GM12878 (cell line): ENCODE measurements at regions not wholly inside any gene's neighbourhood (a gene's known extent, or its start where the extent isn't known, plus 50 kb on each side); places are given as distances from the start of the nearest gene placed in this dataset.

Source experiments
- ATAC-seq: fragments of 200-7000 bp; cut with Tn5 transposase; 3 replicates; pipeline ENCODE4 v1.9.1; 2020; ENCODE audit warnings: mild to moderate bottlenecking, moderate library complexity
- BruUV-seq: library from RNA; stranded (reverse); fragments of 400-500 nt; replicated peaks from 2 replicates; lab custom pipeline; 2021; lab: Mats Ljungman, UMichigan
- CTCF ChIA-PET: fragments of 300-600 bp; sonication (Branson Sonifier 250); formaldehyde crosslinking; extraction: SDS; loops from one replicate; lab custom pipeline; 2021; ENCODE audit warnings: inconsistent platforms; lab: Yijun Ruan, JAX
- POLR2A ChIA-PET: fragments of 350-600 bp; formaldehyde crosslinking; extraction: SDS; loops from one replicate; lab custom pipeline; 2021; ENCODE audit warnings: inconsistent platforms; lab: Charles Lee
- RAD21 ChIA-PET: fragments of 300-600 bp; sonication (Branson Sonifier 250); formaldehyde crosslinking; loops from one replicate; lab custom pipeline; 2023; ENCODE audit warnings: antibody characterized with exemption; ENCODE audit not compliant: unreplicated experiment; lab: Charles Lee
- SMC1A ChIA-PET: fragments of 300-600 bp; sonication (Branson Sonifier 250); formaldehyde crosslinking; loops from one replicate; lab custom pipeline; 2023; ENCODE audit not compliant: unreplicated experiment, uncharacterized antibody; lab: Charles Lee
- DNase-seq: peaks from one replicate; pipeline ENCODE4 v3.0.0-alpha.2; 2011; ENCODE audit warnings: low read depth, low spot score
- FAIRE-seq: peaks from 3 replicates; lab custom pipeline; 2011; peaks lifted over from hg19 to GRCh38; lab: Jason Lieb, UNC
- H2AFZ ChIP-seq: 2 replicates; pipeline ENCODE4 v1.6.0; 2011; ENCODE audit warnings: low read depth, low read length, control low read depth; ENCODE audit not compliant: control insufficient read depth
- H3K27ac ChIP-seq: 2 replicates; pipeline ENCODE4 v1.5.1; 2011; ENCODE audit warnings: control low read depth; ENCODE audit not compliant: control insufficient read depth, insufficient read depth
- H3K27me3 ChIP-seq, 2 experiments: replicated peaks in 1 of 2; 2 replicates each; pipeline versions ENCODE4 v1.6.0 to v1.6.1; 2011; ENCODE audit warnings: low read length in 1 of 2; ENCODE audit not compliant: control insufficient read depth in 2 of 2, insufficient read depth in 2 of 2
- H3K36me3 ChIP-seq, 2 experiments: 2 replicates each; pipeline ENCODE4 v1.5.1; 2011; ENCODE audit warnings: low read length in 1 of 2; ENCODE audit not compliant: control insufficient read depth in 2 of 2, insufficient read depth in 2 of 2
- H3K4me1 ChIP-seq: 2 replicates; pipeline ENCODE4 v1.6.1; 2011; ENCODE audit warnings: mild to moderate bottlenecking, low read length, moderate library complexity, mixed read lengths; ENCODE audit not compliant: control insufficient read depth, insufficient read depth
- H3K4me2 ChIP-seq: 2 replicates; pipeline ENCODE4 v1.6.0; 2011; ENCODE audit warnings: control low read depth; ENCODE audit not compliant: control insufficient read depth, insufficient read depth
- H3K4me3 ChIP-seq: fragments of 200-600 bp; sonication (generic); 2 replicates; pipeline ENCODE4 v1.5.1; 2016
- H3K79me2 ChIP-seq: 2 replicates; pipeline ENCODE4 v1.6.0; 2011; ENCODE audit warnings: low read length; ENCODE audit not compliant: control insufficient read depth, insufficient read depth
- H3K9ac ChIP-seq: 2 replicates; pipeline ENCODE4 v1.8.0; 2011; ENCODE audit warnings: low read length, control low read depth, mixed read lengths; ENCODE audit not compliant: control insufficient read depth, insufficient read depth
- H3K9me3 ChIP-seq: replicated peaks from 3 replicates; pipeline ENCODE4 v1.5.1; 2011; ENCODE audit warnings: mild to moderate bottlenecking, low read length; ENCODE audit not compliant: control insufficient read depth, insufficient read depth
- H4K20me1 ChIP-seq: 2 replicates; pipeline ENCODE4 v1.6.0; 2011; ENCODE audit not compliant: control insufficient read depth, insufficient read depth
- ATF2 ChIP-seq: IDR thresholded peaks from 2 replicates; pipeline ENCODE4 v1.6.1; 2012; ENCODE audit warnings: low read length, inconsistent platforms
- DPF2 ChIP-seq: fragments of 450-650 bp; IDR thresholded peaks from 2 replicates; pipeline ENCODE4 v1.6.1; 2017; ENCODE audit warnings: mild to moderate bottlenecking
- EZH2 ChIP-seq: IDR thresholded peaks from 2 replicates; pipeline ENCODE4 v1.6.1; 2012; ENCODE audit warnings: low read depth, mild to moderate bottlenecking, control low read depth, inconsistent platforms, low read length, borderline replicate concordance; ENCODE audit not compliant: control insufficient read depth
- GABPA ChIP-seq: IDR thresholded peaks from 2 replicates; pipeline ENCODE4 v1.6.1; 2014; ENCODE audit warnings: antibody characterized with exemption, low read depth, mild to moderate bottlenecking, inconsistent platforms
- NFXL1 ChIP-seq: fragments of 450-650 bp; IDR thresholded peaks from 2 replicates; pipeline ENCODE4 v1.6.1; 2017; ENCODE audit warnings: antibody characterized with exemption, mild to moderate bottlenecking, borderline replicate concordance
- POU2F2 ChIP-seq: IDR thresholded peaks from 3 replicates; pipeline ENCODE4 v1.6.1; 2011; ENCODE audit warnings: low read depth, mild to moderate bottlenecking, low read length, borderline replicate concordance
- RELA ChIP-seq: fragments of 450-650 bp; IDR thresholded peaks from 2 replicates; pipeline ENCODE4 v1.8.0; 2014; ENCODE audit warnings: borderline replicate concordance; ENCODE audit not compliant: partially characterized antibody
- SMAD1 ChIP-seq: fragments of 450-650 bp; IDR thresholded peaks from 2 replicates; pipeline ENCODE4 v1.6.1; 2018; ENCODE audit warnings: mild to moderate bottlenecking, low read depth; ENCODE audit not compliant: partially characterized antibody
- SMC3 ChIP-seq: IDR thresholded peaks from 2 replicates; pipeline ENCODE4 v1.6.1; 2011; ENCODE audit warnings: low read length, improper control_type of control experiment, borderline replicate concordance
- SP1 ChIP-seq: IDR thresholded peaks from one replicate; pipeline ENCODE4 v1.6.1; 2011; ENCODE audit warnings: low read depth, low read length
- STAT1 ChIP-seq: fragments of 450-650 bp; conservative IDR thresholded peaks from 2 replicates; pipeline ENCODE4 v1.6.1; 2014; ENCODE audit warnings: antibody characterized with exemption, mild to moderate bottlenecking
- STAT3 ChIP-seq: IDR thresholded peaks from 2 replicates; pipeline ENCODE4 v1.6.1; 2011; ENCODE audit warnings: low read depth, low read length, improper control_type of control experiment
- ZBTB40 ChIP-seq: fragments of 450-650 bp; IDR thresholded peaks from 2 replicates; pipeline ENCODE4 v1.6.1; 2016; ENCODE audit warnings: mild to moderate bottlenecking, moderate library complexity, borderline replicate concordance
- whole genome bisulfite sequencing: methylation state at CpG from one replicate; pipeline ENCODE4 v1.1.6; 2016; ENCODE audit warnings: low lambda C conversion rate; ENCODE audit not compliant: insufficient replicate concordance, insufficient coverage; ENCODE audit errors: missing lambda C conversion rate; 5-methylcytosine and 5-hydroxymethylcytosine counted together
- in situ Hi-C: fragments of 300-500 bp; cut with MboI; formaldehyde crosslinking; loops from 9 replicates; pipeline ENCODE4 v1.14.3; 2018; ENCODE audit warnings: mixed read lengths
- intact Hi-C: fragments of 100-400 bp; cut with micrococcal nuclease; formaldehyde crosslinking; loops from one replicate; pipeline ENCODE4 v1.14.2; 2022; ENCODE audit not compliant: unreplicated experiment

GRCh38 chr18:32566960-32567359 lies 96.3 kb upstream of the GAREM1 start (continued):
- TF ChIP-seq ATF2 = no peak
- TF ChIP-seq GABPA = no peak
- no peak for TF ChIP-seq SMC3

- ChIA-PET POLR2A (no interaction called here), RAD21 (interaction anchor here (2.0 to 2.9 kb wide), 2 partner anchors 282 to 396 kb away, joined by 9 to 19 read pairs; no protein-coding TSS in a partner anchor), SMC1A (interaction anchor here (0.5 to 1.2 kb wide), 2 partner anchors 392 to 396 kb away, joined by 4 read pairs; no protein-coding TSS in a partner anchor), CTCF (interaction anchor here (1.4 to 7.0 kb wide), 3 partner anchors 282 to 396 kb away, joined by 4 to 38 read pairs (median 30); no protein-coding TSS in a partner anchor)
- no peak for FAIRE-seq
- intact Hi-C loops (loop anchor here (5.0 to 10.0 kb wide), 2 partner anchors 61 to 267 kb away; no protein-coding TSS in a partner anchor), in situ Hi-C loops (loop anchor here (5.0 to 10.0 kb wide), 2 partner anchors 279 to 397 kb away; no protein-coding TSS in a partner anchor)
- Histone ChIP-seq H3K27me3 (no peaks in the 10 kb centered on the region), H3K9me3 (no peaks in the 10 kb centered on the region), H4K20me1 (no peaks in the 10 kb centered on the region), H3K4me1 (no peaks in the 10 kb centered on the region), H2AFZ (no peak overlapping the region), H3K79me2 (no peaks in the 10 kb centered on the region), H3K9ac (no peak overlapping the region), H3K4me2 (no peak overlapping the region), H3K27ac (no peak overlapping the region), H3K36me3 (no peaks in the 10 kb centered on the region), H3K4me3 (no peak overlapping the region)
- TF ChIP-seq NFXL1 (no peak), STAT1 (no peak), POU2F2 (no peak), EZH2 (no peak), SP1 (no peak), RELA (no peak), ZBTB40 (no peak), SMAD1 (no peak), STAT3 (no peak), DPF2 (no peak)
- DNase-seq = no peak
- no peak for ATAC-seq
- WGBS = 33% methylated on average over 3 of the region's 3 CpGs
- BruUV-seq = no TSS peak
Measured at GRCh38 chr18:32553640-32554365, 83.1 kb upstream of the GAREM1 start.
